ENCODE measurements at regions not wholly inside any gene's neighbourhood (a gene's known extent, or its start where the extent isn't known, plus 50 kb on each side); places are given as distances from the start of the nearest gene placed in this dataset.

DNA sequence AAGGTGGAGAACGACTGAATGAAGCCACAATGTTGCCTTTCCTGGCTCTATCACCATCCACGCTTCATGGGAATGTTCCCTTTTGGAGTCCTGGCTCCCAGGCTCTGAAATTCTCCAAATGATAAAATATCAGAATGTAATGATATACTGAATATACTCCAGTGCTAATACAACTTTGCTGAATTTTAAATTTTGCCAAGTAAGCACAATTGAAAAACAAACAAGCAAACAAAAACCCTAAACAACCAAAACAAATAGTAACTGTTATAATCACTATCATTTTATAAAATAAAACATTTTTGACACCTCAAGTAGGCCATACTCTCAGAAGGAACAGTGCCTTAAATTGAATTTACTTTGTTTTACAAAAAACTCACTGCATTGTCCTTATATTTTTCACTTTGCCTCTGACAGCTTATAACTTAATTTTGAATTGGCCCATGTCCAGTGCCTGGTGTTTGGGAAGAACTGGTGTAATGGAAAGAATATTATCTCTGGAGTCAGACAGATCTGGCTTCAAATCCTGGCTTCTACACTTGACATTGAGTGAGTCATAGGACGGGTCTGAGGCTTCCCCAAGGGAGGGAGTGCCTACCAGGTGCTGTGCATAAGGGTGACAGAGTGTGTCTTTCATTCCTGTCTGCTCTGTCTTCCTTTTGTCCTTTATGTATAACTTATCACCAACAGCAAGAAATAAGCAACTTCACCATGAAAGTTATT lies 698.3 kb downstream of the EPM2A start:
- DNase-seq: no peak

DNA sequence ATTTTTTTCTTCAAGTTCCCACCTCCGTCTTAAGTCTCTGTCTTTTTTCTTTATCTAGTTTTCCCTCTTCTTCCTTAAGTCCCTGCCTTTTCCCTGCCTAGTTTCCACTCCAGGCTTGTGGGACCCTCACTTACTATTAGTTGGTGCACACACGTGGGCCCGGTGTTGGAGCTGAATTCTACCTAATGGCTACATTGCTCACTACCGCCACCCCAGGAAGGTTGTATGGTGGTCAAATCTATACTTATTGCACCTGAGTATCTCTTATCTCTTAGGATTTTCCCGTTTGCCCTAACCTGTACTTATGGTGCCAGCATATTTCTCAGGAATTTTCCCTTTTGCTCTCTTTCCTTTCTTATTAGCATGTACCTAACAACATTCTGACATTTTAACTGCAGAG lies 692.8 kb downstream of the EPM2A start:
- no peak for DNase-seq

DNA sequence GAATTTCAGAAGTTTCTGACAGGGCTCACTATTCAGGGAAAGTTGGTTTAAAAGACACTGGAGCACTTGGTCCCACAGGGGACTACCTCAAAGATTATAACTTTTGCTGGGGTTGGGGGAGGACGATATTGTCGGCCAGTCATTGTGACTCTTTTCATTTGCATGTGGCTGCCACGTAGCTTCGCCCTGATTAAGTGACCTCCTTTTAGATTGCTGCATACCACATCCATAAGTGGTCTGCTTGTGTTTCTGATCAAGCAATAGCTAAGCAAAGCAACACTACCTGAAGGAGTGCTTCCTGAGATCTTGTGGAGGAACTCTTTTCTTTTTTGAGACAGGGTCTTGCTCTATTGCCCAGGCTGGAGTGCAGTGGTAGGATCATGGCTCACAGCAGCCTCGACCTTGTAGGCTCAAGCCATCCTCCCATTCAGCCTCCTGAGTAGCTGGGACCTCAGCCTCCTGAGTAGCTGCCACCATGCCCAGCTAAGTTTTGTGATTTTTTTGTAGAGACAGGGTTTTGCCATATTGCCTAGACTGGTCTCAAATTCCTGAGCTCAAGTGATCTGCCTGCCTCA lies 691.3 kb downstream of the EPM2A start:
- DNase-seq: no peak

DNA sequence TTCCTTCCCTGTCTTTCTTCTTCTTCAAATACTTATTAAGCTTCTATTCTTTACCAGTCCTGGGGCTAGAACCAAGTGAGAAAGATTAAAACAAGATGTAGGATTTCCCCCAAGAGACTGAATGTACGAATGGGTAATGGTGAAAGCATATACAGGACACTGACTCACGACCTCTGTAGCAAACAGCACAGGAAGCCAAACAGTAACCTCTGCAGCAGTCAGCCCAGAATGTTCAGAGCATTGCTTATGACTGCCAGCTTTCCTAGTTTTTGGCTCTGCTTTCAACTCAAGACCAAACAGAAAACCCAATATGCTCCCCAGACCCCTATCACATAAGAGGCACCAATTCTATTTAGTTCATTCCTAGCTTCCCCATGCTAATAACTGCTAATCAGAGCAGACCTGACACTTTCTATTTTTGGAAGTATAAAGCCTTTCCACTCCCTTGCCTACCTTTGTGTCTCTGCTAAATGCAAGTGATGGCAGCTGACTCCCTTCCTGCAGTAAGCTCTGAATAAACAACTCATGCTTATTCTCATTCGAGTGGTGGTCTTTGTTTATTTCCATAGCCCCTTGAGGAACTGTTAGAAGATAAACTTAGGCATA lies 690.6 kb downstream of the EPM2A start:
- no peak for DNase-seq

DNA sequence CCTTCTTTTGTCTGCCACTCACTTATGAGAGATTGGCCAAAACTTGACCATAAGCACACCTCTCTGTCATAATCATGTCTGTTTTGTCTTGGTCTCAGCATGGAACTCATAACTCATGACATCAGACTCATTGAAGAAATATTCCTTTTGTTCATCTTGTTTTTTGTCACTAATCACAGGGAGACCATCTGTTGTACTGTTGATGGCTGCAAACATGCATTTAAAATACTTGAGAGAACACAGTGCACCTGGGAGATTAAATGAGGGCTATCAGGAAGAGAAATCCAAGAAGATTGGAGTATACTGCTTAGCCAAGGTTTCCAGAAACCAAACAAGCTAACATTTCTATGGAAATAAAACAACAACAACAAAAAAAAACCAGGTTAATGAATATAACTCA lies 689.7 kb downstream of the EPM2A start:
- DNase-seq: no peak

DNA sequence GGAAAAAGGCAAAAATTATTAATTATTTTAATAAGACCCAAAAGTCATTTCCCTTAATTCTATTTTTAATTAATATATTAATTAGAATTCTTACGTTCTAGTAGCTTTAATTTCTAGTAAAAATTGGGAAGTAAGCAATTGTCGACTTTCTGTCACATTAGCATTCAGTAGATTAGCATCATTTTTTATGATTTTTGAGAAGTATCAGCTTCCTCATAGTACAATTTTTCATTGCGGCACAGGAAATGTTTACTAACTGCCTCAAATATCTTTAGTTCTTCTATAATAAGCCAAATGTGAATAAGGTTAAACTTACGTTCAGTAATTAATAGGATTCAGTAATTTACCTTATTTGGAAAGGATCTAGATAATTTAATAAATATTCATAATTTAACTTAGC lies 687.4 kb downstream of the EPM2A start:
- DNase-seq: no peak

DNA sequence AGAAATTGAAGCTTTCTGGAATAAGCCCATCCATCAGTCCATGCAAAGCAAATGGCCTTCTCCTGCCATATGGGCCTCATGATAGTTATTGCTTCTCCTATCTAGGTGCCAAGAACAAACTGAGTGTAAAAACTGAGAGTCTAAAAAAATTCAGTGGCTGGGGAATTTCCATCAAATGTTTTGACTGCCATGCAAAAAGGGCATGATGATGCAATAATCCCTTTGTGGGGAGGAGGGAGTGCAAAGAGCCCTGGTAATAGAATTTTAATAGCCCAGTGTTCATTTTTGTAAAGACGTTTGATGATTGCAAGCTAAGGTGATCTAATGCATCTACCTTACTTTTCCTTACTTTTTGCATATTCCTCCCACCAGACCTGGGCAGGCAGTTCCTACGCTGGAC lies 683.7 kb downstream of the EPM2A start:
- DNase-seq: no peak

DNA sequence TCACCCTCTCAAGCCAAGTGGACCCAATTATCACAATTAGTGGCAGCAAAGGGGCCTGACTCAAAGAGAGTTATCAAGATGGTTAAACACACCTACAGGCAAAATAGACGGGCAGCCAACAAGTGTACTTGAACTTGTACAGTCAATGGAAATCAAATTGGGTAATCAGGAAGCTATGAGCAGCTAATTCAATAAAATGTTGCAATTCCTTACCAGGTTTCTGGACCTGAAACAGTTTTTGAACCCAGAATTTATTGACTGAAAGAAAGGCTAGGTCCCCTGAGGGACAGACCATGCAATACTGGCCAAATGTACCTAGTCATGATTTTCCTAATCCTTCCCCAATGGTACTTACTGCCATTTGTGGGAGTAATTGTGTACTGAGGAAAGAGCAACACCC lies 679.8 kb downstream of the EPM2A start:
- DNase-seq: no peak

DNA sequence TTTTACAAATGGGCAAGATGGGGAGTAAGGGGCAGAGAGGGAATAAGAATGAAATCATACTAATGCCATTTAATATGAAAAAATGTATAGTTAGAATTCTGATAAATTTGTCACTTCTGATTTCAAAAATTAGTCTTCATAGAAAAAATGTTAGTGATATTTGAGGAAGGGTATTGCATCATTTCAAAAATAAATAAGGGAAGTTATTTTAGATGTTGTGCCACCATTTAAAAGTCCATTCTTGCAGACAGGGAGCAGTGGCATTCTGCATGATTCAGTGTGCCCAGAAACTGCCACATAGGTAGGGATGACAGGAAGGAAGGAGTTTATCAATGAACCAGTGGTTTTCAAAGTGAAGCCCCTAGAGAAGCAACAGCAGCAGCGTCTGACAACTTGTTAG lies 674.6 kb downstream of the EPM2A start:
- DNase-seq: no peak

DNA sequence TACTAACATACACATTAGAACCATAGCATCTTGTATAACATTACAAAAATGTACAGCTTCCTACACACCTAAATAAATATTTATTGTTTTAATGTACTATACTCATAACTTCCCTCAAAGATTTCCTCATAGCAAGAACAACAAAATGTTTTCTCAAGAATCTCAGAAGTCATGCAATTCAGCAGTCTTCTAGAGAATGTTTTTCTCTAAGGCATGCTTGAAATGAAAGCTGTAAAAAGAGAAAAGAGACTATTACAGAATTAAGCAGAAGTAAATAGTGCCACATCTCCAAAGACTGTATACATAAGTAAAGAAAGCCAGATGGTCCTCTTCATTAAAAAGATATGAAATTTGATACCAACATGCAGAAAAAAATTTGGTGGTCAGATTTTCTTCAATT lies 672.2 kb downstream of the EPM2A start:
- DNase-seq: no peak

DNA sequence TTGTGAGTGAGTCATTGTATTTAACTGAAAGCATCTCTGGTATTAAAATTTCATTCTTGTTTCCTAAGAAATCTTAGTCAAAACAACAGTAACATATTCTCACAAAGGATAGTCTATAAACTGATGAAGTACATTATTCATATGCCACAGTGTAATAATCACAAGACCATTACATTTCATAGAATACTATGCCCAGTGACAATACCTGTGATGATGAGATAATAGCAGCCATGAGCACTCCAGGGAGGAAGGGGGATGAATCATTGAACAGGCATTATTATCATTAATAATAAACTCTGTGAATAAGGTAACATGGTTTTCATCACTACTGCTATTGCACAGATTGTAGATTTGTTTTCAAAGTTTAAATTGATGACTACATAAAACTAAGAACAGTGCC lies 667.9 kb downstream of the EPM2A start:
- no peak for DNase-seq

DNA sequence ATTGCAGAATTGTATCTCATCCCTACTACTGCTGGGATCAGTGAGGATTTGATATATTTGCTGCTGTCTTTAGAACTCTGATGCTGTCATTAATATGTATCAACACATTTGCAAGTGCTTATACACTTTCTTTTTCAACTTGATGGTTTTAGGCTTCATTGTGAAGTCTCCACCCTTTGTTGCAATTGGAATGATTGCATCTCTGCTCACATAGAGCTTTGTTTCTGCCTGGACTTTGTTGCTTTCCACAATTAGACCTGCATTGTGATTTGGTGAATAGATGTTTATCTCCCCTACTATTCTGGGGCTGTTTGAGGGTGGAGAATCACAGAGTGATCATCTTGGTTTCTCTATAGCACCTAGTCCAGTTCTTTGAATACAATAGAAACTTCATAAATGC lies 666.7 kb downstream of the EPM2A start:
- no peak for DNase-seq

DNA sequence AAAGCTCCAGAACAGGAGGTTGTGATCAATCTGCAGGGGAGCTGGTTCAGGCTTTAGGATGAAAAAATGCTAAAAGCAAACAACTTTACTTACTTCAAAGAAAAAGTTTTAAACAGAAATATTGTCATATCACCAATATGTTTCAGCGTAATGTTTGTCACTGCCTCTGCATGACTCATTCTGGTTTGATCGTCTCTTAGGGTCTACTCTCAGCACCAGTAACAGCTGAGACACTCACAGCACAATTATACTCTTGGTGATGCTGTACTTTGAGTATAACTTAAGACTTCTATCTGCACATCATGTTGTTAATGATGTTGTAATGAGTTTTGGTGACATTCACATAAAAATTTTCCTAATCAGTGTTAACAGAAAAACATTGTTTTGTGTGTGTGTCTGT lies 665.4 kb downstream of the EPM2A start:
- no peak for DNase-seq

DNA sequence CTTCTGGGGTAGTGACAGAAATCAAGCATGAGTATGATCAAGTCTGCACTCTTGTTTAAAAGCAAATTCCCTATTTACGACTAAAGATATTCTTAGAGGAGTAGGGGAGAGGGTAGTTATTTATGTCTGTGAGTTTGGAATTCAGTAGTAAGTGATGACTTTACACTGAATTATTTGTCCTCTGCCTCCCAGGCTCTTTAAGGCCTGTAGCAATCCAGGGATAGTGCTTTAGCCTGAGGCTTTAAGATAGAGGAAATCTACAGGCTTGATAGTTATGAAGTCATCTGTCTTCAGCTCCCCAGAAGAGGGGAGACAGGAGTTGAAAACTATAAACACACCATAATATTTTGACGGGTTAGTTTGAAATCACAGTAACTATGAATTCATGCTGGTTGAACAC lies 664.5 kb downstream of the EPM2A start:
- no peak for DNase-seq

DNA sequence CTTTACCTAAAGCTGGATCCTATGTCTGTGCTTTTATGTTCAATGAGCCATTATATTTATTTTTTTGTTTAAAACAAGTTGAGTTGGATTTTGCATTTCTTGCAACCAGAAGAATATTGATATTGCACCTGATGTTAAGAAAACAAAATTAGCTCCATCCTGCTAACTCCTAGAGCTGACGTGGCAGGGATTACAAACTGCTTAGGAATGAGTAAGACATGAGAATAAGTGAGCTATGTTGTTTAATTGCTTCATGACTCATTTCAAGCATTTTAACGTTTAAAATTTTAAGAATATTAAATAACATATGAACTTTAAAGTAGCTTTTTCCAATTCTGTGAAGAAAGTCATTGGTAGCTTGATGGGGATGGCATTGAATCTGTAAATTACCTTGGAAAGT lies 663.5 kb downstream of the EPM2A start:
- DNase-seq: no peak

DNA sequence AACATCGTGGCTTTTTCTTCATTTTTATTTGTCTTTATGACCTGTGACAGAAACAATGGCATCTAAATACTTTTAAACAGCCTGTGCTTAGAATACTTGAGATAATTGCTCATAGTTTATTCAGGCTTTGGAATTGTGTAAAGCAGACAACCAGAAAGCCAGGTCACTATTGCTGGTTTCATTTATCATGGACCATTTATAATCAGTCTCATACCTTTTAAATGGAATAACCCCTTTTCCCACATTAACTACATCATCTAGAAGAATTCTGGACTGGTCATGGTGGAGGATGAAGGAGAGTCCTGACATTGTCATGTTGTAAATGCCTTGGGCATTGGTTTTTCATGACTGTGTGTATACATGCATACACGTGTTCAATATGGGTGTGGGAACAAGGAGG lies 661.5 kb downstream of the EPM2A start:
- DNase-seq: no peak

DNA sequence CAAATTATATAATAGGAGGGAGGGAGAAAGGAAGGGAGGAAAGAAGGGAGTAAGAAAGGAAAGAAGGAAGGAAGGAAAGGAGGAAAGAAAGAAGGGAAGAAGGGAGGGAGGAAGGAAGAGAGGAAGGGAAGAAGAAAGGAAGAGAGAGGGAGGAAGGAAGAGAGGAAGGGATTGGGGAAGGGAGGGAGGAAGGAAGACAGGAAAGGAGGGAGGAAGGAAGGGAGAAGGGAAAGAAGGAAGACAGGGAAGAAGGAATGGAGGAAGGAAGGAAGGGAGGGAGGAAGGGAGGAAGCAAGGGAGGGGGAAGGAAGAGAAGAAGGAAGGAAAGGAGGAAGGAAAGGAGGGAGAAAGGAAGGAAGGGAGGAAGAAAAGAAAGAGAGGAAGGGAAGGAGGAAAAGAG lies 660.5 kb downstream of the EPM2A start:
- no peak for DNase-seq

DNA sequence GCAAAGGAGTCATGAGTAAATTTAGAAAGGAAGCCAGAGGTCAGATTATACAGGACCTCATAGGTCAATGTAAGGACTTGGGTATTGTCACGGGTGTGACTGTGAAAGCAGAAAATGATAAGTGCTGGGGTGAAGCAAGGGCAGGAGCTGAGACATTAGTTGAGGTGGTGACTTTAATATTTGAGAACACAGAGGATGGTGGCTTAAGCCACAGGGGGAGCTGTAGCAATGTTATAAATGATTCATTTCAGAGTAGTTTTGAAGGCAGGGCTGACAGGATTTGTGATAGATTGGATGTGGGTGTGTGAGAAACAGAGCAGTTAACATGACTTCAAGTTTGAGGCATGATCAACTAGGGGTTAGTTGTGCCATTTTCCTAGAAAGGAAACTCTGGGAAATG lies 659.9 kb downstream of the EPM2A start:
- no peak for DNase-seq

DNA sequence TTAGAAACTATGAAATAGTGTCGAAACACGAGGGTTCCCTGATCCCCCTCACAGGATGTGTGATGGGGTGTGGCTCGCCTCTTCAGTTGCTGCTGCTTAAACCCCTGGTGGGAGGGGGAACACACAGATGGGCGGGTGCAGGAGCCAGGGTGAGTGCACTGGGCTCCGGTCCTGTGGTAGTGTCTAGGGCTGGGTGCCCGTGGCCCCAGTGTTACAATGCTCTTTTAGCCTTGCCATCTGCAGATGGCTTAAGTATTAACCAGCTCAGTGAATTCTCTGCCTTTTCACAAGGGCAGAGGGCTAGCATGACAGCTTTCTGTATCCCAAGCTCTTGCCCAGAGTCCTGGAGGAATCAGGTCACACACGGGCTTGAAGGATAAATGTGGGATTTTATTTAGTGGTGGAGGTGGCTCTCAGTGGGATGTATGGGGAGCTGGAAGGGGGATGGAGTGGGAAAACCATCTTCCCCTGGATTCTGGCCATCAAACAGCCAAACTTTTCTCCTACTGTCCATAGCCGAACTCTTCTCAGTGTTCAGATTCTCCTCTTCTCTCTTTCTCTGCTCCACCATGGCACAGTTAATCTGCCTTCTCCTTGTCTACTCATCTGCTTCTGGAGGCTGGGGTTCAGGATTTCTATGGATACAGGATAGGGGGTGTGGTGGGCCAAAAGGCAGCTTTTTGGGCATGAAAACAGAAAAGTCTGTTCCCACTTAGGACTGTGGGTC lies 659.0 kb downstream of the EPM2A start:
- DNase-seq: no peak

DNA sequence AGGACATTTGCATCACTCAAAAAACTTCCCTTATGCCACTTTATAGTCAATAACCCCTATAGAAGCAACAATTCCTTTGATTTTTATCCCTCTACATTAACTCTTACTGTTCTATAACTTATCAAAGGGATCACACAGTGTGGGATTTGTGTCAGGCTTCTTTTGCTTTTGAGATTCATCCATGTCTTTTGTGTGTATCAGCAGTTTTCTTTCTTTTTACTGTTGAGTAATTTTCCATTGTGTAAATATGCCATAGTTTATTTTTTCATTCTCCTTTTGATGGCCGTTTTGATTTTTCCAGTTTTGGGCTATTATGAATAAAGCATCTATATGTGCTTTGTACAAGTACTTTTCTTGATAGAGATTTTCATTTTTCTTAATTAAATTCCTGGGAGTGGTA lies 657.9 kb downstream of the EPM2A start:
- no peak for DNase-seq

DNA sequence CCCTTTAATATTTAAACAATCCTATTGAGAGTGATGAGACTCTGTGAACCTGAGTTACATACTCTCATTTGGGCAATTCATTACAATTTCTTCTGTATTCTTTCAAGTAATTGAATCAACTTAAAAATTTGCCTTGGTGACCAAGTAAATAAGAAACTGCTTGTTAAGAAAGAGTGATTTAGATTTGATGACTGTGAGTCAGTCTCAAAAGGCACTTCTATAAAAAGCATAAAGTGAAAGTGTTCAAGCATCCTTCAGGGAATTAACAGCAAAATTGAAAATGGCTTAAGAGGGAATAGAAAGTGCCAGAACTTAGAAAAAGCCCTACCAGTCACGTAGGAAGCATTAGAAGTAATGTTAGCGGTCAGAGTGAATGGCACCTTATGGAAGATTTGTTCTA lies 654.7 kb downstream of the EPM2A start:
- DNase-seq: no peak

DNA sequence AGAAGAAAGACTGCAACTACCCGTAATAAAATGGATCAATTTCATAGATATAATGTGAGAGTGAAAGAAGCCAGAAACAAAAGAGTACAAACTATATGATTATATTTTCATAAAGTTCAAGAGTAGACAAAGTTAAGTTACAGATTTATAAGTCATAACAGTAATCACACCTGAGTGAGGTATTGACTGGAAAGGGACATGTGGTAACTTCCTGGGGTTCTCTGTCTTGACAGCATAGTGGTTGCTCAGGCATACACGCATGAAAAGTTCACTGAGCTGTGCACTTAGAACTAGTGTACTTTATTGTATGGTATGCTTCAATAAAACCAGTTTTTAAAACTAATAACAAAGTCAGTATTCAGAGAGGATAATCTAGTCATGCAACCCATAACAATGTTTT lies 653.6 kb downstream of the EPM2A start:
- DNase-seq: no peak

DNA sequence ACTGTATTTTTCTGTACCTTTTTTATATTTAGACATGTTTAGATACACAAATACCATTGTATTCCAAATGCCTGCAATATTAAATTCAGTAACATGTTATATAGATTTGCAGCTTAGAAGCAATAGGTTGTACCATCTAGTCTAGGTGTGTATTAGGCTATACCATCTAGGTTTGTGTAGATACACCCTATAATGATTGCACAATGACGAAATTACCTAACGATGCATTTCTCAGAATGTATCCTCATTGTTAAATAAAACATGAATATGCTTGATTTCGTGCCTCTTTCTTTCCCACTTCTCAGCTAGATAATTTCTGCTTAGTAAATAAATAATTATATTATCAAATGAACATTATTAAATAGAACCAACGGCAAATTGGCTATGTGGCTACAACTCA lies 653.0 kb downstream of the EPM2A start:
- no peak for DNase-seq

DNA sequence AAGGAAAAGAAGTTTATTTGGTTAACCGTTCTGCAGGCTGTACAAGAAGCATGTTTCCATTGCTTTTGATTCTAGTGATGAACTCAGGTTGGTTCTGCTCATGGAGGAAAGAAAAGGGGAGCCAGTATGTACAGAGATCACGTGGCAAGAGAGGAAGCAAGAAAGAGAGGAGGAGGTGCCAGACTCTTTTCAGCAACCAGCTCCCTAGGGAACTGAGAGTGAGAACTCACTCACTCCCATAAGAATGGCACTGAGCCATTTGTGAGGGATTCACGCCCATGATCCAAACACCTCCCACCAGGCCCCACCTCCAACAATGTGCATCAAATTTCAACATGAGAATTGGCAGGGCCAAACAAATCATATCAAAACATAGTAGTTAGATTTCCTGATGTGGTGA lies 649.1 kb downstream of the EPM2A start:
- no peak for DNase-seq

Data from activated gamma-delta T cell (primary cell).